Right renal pelvis (tissue), 4 donors: ENCODE measurements at regions not wholly inside any gene's neighbourhood (a gene's known extent, or its start where the extent isn't known, plus 50 kb on each side); places are given as distances from the start of the nearest gene placed in this dataset.
A peak's percentile ranks its signal among the peaks of the same experiment; 100 is the strongest.
"Not testable (repeated sequence)": the region's sequence is repeated elsewhere in the genome, so short reads cannot be mapped to it uniquely, and the experiment has no call there.

Experiments used
- DNase-seq, 4 donors: peaks; one replicate each; pipeline ENCODE4 v3.0.0-alpha.2; 2013; ENCODE audit warnings: low read depth in 4 of 4, low spot score in 3 of 4, missing footprints in 1 of 4

DNA sequence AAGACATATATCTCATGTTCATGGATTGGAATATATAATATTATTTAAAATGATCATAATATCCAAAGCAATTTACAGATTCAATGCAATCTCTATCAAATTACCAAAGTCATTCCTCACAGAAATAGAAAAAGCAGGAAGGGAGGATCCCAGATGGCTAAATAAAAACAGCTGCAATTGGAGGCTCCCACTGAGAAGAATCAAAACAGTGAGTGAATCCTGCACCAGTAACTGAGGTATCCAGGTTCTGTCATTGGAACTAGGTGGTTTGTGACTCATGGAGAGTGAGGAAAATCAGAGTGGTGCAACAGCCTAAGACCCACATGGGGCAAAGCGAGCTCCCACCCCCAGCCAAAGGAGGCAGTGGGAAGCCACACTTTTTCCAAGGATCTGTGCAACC, 128.4 kb downstream of the MTERF1 start:
- no peak for DNase-seq

GRCh38 chr7:91754280-91754679, 126.2 kb downstream of the MTERF1 start:
- not testable (repeated sequence) for DNase-seq

DNA sequence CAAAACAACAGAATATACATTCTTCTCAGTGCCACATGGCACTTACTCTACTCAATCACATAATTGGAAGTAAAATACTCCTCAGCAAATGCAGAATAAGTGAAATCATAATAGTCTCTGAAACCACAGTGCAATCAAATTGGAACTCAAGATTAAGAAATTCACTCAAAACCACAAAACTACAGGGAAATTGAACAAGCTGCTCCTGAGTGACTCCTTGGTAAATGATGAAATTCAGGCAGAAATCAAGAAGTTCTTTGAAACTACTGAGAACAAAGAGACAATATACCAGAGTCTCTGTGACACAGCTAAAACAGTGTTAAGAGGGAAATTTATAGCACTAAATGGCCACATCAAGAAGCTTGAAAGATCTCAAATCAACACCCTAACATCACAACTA, 125.4 kb downstream of the MTERF1 start:
- not testable (repeated sequence) for DNase-seq

- no peak for DNase-seq
Measured at GRCh38 chr7:91759205-91759863, 121.2 kb downstream of the MTERF1 start.

GRCh38 chr7:91767820-91768219, 112.7 kb downstream of the MTERF1 start:
- no peak for DNase-seq

DNA sequence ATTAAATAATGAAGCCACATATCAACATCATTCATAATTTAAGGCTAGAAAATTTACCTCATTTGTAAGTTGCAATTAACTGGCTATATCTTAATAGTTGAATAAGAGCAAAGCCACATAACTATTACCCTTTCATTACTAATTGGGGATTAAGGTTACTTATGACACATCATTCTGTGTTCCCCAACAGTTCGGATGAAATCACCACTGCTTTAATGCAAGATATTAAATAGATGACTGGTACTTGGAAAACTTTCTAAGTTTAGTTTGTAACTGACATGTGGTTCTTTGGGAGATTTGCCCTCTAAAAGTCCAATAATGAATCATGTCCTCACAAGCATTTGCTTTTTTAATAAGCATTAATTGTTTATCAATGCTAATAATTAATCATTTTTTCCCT, 109.1 kb downstream of the MTERF1 start:
- no peak for DNase-seq

DNA sequence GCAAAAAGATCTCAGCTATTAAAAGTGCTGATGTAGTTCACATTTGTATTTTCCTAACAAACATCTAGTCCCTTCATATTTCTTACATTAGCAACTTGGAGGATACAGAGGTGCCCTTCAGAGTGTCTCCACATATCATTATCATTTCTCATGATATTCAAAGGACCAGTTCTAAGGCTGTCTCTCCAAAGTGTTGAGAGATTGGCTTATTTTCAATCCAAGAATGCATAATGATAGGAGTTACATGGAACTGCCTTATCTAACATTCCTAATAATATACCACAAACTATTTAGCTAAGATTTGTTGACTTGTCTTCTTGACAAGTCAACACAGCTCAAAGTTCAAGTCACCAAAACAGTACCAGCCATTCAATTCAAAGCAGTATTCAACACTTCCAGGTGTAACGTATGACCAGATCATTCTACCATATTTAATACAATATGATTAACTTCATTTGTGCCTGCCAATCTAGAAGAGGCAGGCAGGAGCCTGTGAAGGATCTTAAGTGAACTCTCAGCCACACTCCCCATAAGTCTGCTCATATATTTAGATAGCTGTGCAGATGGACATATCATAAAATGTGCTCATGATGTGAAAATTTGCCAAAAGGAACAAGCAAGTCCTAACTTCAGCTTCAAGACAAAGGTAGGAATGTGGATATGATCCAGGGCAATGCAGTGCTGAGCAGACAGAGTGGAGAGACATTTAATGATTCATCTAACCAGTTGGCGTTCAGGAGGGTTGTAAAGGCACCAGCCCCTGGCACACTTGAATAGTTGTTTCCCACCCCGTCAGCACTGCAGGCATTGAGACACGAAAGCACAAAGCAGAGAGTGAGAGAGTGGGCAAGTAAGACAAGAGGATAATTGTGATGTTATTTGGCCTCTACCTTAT, 108.3 kb downstream of the MTERF1 start:
- no peak for DNase-seq

- no peak for DNase-seq
Measured at GRCh38 chr7:91776171-91776570, 104.3 kb downstream of the MTERF1 start.

DNA sequence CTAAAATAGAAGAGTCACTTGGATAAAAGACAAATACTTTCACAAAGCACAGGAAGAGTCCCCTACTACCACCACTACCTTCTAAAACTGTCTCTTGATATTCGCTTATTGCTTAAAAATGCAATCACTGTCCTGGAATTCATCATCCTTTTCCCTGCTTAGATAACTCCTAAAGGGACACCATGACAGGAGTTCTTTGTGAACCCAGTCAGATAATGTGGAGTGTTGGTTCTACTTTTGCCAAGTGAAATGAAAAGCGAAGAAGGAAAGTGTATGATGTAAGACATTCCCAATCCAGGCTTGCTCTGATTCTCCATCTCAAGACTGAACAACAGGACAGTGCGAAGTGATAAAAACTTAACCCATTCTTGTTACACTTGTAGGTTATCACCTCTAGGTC, 103.0 kb downstream of the MTERF1 start:
- DNase-seq = no peak

DNA sequence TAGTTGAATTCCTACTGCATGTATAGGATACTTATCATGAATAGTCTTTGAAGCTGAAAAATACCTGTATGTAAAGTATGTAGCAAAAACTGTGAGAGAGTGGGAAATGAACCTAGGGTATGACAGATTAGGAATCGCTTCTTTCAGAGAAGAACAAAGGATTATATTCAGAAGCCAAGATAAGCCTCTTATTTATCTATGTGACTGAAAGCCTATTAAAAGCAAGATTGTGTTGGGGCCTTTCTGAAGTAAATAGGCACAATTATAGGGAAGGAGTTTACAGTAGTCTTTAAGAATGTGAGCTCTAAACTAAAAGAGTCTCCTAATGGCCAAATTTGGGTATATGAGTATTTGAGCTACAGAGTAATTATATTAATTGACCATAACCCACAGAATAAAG, 102.1 kb downstream of the MTERF1 start:
- DNase-seq = no peak

- no peak for DNase-seq
Measured at GRCh38 chr7:91780521-91780920, 100.0 kb downstream of the MTERF1 start.

- no peak for DNase-seq
Measured at GRCh38 chr7:91784469-91784868, 96.0 kb downstream of the MTERF1 start.

DNA sequence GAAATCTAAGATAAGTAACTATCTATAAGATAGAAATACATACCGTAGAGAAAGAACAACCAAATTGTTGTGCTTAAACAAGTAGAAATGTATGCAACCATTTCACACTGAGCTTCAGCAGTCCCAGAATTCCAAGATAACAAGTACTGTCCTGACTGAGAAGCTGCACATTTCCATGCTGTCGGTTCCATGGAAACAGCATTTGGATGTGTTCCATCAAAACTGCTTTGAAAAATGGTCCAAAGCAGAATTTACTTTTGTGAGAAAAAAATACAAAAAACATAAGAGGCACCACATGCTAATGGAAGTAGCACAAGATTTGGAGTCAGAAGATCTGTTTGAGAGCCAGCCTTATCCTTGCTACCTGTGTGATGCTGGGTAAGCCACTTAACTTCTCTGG, 92.6 kb downstream of the MTERF1 start:
- DNase-seq = peak in 2 of 4 donors; percentile 7 to 29

DNA sequence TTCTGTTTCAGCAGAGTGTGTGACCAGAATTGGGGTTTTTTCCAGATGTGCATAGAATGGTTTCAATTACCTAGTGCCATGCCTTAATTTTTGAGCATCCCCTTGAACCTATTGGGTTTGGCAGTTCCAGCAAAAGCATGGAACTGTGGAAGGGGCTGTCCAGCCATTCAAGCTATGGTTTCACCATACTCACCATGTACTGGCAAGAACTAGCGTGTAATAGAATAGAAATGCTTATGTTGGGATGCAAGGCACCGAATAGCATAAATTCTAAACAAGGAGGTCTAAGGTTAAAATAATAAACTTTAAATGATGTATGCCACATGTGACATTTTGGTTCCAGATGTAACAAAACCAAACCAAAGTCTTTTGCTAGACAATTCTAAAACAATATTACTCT, 91.4 kb downstream of the MTERF1 start:
- DNase-seq = no peak

DNA sequence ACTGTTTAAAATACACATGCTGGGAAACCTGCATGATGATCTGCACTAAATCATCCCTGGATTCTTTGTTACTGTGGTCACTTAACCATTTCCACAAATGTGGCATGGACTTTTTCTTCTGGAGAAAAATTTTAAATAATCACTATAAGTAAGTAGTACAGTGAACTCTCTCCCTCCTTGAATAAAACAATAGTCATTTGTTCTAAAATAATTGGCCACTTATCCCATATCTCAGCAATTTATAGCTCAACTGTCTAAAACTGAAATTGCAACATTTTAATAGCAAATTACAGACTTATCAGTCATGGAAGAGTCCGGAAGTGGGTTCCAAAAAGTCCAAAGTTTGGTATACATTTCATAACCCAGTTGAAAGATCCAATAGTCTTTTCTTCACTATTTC, 90.9 kb downstream of the MTERF1 start:
- no peak for DNase-seq

DNA sequence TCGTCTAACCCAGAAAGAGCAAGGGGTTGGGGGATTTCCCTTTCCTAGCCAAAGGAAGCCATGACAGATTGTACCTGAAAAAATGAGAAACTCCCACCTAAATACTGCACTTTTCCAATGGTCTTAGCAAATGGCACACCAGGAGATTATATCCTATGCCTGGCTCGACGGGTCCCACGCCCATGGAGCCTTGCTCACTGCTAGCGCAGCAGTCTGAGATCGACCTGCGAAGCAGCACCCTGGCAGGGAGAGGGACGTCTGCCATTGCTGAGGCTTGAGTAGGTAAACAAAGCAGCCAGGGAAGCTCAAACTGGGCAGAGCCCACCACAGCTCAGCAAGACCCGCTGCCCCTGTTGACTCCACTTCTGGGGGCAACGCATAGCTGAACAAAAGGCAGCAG, 89.9 kb downstream of the MTERF1 start:
- DNase-seq = not testable (repeated sequence)

GRCh38 chr7:91796122-91796521, 84.4 kb downstream of the MTERF1 start:
- no peak for DNase-seq

GRCh38 chr7:91798425-91798824, 82.1 kb downstream of the MTERF1 start:
- DNase-seq = no peak

GRCh38 chr7:91800389-91800788, 80.1 kb downstream of the MTERF1 start:
- no peak for DNase-seq

DNA sequence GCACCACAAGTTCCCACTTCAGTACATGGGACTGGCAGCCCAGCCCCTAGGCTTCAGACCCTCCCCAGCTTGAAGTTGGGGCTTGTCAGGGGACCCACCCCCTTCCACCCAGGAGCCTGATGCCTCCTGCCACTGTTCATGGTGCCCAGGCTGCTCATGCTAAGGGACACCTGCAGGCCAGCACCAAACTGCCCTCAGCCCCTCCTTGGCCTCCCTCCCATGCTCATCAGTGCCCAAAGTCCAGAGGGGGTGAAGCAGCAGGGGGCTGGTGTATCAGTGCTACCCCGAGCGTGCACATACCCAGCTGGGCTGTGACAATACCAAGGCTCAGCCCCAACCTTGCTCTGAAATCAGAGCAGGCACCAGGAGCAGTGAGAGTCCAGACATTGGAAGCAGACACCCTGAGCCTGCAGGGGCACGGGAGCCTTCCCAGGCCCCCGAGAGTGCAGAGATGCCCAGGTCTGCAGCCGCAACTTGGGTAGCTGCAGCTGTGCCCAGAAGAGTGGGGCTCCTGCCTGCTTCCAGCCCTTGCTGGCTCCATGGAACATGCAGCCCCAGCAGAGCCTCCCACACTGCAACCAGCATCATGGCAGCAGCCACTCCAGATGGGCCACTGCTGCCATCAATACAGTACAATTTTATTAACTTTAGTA, 79.0 kb downstream of the MTERF1 start:
- no peak for DNase-seq

DNA sequence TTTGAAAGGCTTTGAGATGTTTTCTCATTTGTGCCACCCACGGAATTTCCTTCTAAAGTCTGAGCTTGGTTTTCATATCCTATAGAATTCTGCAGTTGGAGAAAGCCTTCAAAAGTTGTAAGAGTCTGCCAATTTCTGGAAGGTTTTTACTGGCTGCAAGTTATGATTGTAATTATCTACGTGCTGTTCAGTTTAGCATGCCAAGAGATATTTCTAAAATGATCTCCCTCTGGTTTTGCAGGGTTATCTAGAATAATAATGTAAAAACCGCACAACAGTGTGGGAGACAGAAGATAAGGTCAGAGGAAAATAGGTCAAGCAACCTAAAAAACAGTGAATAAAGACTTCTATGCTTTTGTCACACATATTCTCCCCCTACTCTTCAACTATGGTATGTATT, 69.3 kb downstream of the MTERF1 start:
- no peak for DNase-seq

DNA sequence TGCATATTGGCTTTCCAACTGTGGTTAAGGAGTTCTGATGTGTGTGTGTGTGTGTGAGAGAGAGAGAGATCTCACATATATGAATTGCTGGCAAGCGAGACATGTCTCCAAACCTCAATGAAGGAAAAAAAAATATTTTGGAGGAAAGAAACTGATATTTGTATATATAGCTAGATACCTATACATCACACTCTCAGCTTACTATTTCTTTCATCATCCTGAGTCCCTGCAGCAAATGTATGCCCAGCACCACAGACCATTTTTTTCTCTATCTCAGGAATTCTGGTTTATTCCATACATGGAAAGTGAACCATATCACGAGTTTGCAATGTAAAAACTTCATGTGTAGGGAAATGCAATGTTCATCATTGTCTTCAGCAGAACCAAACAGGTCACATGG, 68.9 kb downstream of the MTERF1 start:
- DNase-seq = no peak
